Peyer's patch (tissue), 4 donors: ENCODE measurements at regions not wholly inside any gene's neighbourhood (a gene's known extent, or its start where the extent isn't known, plus 50 kb on each side); places are given as distances from the start of the nearest gene placed in this dataset.

Source experiments
- DNase-seq, 3 donors: peaks; one replicate each; pipeline ENCODE4 v3.0.0-alpha.2; 2017 to 2019
- H3K27ac ChIP-seq, 4 donors: fragments of 200-600 bp; sonication (generic); one replicate each; pipeline ENCODE4 v1.5.1; 2016 to 2019
- H3K27me3 ChIP-seq, 2 donors: fragments of 200-600 bp; sonication (generic); one replicate each; pipeline ENCODE4 v1.5.1; 2019
- H3K36me3 ChIP-seq, 3 donors: fragments of 200-600 bp; sonication (generic); one replicate each; pipeline ENCODE4 v1.5.1; 2016 to 2019
- H3K4me1 ChIP-seq, 4 donors: fragments of 200-600 bp; sonication (generic); one replicate each; pipeline ENCODE4 v1.5.1; 2016 to 2019
- H3K4me3 ChIP-seq, 4 donors: fragments of 200-600 bp; sonication (generic); 1 replicate in 3 of 4; 2 replicates in 1 of 4; pipeline ENCODE4 v1.5.1; 2016 to 2019; ENCODE audit warnings: mild to moderate bottlenecking in 1 of 4
- H3K9me3 ChIP-seq, 4 donors: fragments of 200-600 bp; sonication (generic); one replicate each; pipeline ENCODE4 v1.5.1; 2016 to 2019; ENCODE audit warnings: mild to moderate bottlenecking in 1 of 4
- CTCF ChIP-seq, 6 experiments: fragments of 450-650 bp in 4 of 6; fragments of 200-600 bp in 2 of 6; sonication (generic) in 1 of 6; IDR thresholded peaks; one replicate each; pipeline ENCODE4 v1.5.1; 2017 to 2019; ENCODE audit warnings: antibody characterized with exemption in 6 of 6, mild to moderate bottlenecking in 3 of 6, moderate library complexity in 1 of 6
- POLR2A ChIP-seq, 2 donors: fragments of 450-650 bp; IDR thresholded peaks; one replicate each; pipeline ENCODE4 v1.5.1; 2017; ENCODE audit warnings: antibody characterized with exemption in 2 of 2, mild to moderate bottlenecking in 2 of 2, moderate library complexity in 2 of 2

DNA sequence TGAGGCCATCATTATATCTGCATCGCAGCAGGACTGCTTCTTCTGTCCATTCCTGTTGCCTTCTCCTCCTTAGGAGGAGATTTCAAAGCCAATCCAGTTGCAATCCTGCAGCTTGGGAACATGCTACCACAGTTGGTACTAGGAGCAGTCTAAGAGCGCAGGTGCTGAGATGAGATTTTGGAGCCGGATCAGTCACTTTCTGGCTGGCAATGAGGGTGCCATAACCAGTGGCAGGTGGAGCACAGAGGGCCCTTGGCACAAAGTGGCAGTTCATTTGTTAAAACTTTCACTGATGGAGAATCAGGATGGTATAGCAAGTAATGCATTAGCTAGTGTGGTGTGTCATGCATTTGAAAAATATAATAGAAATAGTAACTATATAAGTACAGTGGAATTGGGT lies 173.7 kb upstream of the ATP5MC3 start:
- Histone ChIP-seq H3K27me3 (no peaks in the 10 kb centered on the region), H3K9me3 (no peaks in the 10 kb centered on the region), H3K27ac (no peak overlapping the region), H3K4me1 (no peaks in the 10 kb centered on the region), H3K4me3 (no peak overlapping the region), H3K36me3 (no peaks in the 10 kb centered on the region)
- TF ChIP-seq CTCF (IDR thresholded peaks at IDR 0.05) (no peak), POLR2A (IDR thresholded peaks at IDR 0.05) (no peak)
- DNase-seq = no peak

- H3K36me3 ChIP-seq = no peaks in the 10 kb centered on the region
- no peak overlapping the region for H3K4me3 ChIP-seq
- no peaks in the 10 kb centered on the region for H3K9me3 ChIP-seq
- DNase-seq = no peak
- no peak overlapping the region for H3K27ac ChIP-seq
- H3K27me3 ChIP-seq = no peaks in the 10 kb centered on the region
- no peaks in the 10 kb centered on the region for H3K4me1 ChIP-seq
- TF ChIP-seq POLR2A (IDR thresholded peaks at IDR 0.05) (no peak), CTCF (IDR thresholded peaks at IDR 0.05) (no peak)
Measured at GRCh38 chr2:175353275-175353674, 171.8 kb upstream of the ATP5MC3 start.

DNA sequence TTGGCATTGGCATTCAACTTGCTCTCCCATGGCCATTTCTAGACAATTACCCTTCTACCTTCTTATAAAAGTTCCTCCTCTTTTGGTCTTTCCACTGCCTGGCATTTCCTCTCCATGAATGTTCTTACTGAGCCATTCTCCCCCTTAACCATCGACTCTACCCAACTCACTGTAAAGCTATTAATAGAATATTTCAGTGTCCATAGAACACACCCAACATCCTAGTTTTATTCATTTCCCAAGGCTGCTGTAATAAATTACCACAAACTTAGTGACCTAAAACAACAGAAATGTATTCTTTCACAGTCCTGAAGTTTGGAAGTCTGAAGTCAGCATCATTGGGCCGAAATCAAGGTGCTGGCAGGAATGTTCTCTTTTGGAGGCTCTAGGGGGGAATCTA lies 170.0 kb upstream of the ATP5MC3 start:
- no peaks in the 10 kb centered on the region for H3K9me3 ChIP-seq
- no peaks in the 10 kb centered on the region for H3K36me3 ChIP-seq
- no peaks in the 10 kb centered on the region for H3K27me3 ChIP-seq
- no peak overlapping the region for H3K4me3 ChIP-seq
- no peak overlapping the region for H3K27ac ChIP-seq
- H3K4me1 ChIP-seq = no peaks in the 10 kb centered on the region
- no peak for DNase-seq
- TF ChIP-seq CTCF (IDR thresholded peaks at IDR 0.05) (no peak), POLR2A (IDR thresholded peaks at IDR 0.05) (no peak)

- Histone ChIP-seq H3K4me1 (no peaks in the 10 kb centered on the region), H3K27me3 (no peaks in the 10 kb centered on the region), H3K4me3 (no peak overlapping the region), H3K36me3 (no peaks in the 10 kb centered on the region), H3K9me3 (no peaks in the 10 kb centered on the region), H3K27ac (no peak overlapping the region)
- no peak for DNase-seq
- TF ChIP-seq CTCF (IDR thresholded peaks at IDR 0.05) = no peak
- TF ChIP-seq POLR2A (IDR thresholded peaks at IDR 0.05) = no peak
Measured at GRCh38 chr2:175350105-175350504, 168.6 kb upstream of the ATP5MC3 start.

DNA sequence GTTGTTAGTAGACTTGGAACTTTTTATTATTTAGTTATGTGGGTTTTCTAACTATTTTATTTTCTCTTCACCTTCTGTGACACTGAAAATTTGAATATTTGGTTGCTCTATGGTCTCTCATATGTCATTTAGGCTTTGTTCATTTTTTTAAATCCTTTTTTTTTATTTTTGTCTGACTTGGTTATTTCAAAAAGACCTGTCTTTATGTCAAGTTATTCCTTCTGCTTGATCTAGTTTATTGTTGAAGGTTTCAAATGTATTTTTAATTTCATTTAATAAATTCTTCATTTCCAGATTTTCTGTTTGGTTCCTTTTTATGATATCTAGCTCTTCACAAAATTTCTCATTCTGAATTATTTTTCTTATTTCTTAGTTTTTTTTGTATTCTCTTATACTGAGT lies 160.6 kb upstream of the ATP5MC3 start:
- Histone ChIP-seq H3K4me3 (no peak overlapping the region), H3K36me3 (no peaks in the 10 kb centered on the region), H3K9me3 (peaks cover 0 to 3% (median 0%) of the 10 kb centered on the region in 4 donors), H3K27me3 (no peaks in the 10 kb centered on the region), H3K4me1 (no peaks in the 10 kb centered on the region), H3K27ac (no peak overlapping the region)
- TF ChIP-seq POLR2A (IDR thresholded peaks at IDR 0.05) (no peak), CTCF (IDR thresholded peaks at IDR 0.05) (no peak)
- DNase-seq = no peak

- Histone ChIP-seq H3K4me3 (no peak overlapping the region), H3K27me3 (no peaks in the 10 kb centered on the region), H3K4me1 (no peaks in the 10 kb centered on the region), H3K27ac (no peak overlapping the region), H3K9me3 (peaks cover 0 to 7% (median 0%) of the 10 kb centered on the region in 4 donors), H3K36me3 (no peaks in the 10 kb centered on the region)
- TF ChIP-seq CTCF (IDR thresholded peaks at IDR 0.05) (no peak), POLR2A (IDR thresholded peaks at IDR 0.05) (no peak)
- DNase-seq = no peak
Measured at GRCh38 chr2:175330195-175330594, 148.7 kb upstream of the ATP5MC3 start.
